SHP77 (cell line): ENCODE measurements at regions not wholly inside any gene's neighbourhood (a gene's known extent, or its start where the extent isn't known, plus 50 kb on each side); places are given as distances from the start of the nearest gene placed in this dataset.

Experiments used
- DNase-seq, 2 experiments: peaks; one replicate each; lab custom pipeline; 2025; lab: John Stamatoyannopoulos, UW

DNA sequence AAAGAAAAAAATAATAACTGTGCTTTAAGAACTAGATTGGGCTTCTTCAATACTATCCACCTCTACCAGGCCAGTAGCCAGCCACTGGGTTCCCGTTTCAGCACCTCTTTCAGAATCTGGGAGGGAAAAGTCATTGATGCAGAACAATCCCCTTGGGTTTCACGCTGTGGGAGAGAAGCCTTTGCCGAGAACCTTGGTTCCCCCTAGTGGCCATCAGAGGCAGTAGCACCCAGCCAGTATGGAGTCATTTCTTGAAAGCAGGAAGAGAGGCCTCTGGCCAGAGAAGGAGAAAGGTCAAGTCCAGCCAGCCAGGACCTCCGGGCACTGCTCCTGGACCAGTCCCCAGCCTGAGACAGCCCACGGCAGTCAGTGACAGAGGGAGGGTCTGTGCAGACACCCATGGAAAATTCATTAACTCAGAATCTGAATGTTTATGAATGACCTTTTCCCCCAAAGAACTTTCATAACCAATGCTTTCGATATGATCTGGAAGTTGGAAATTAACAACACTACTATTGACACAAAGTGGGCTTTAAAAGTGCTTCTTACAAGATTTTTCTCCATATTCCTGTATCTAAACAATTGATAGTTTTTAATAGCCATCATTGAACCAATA lies 51.2 kb upstream of the CDH5 start:
- peak; percentile 52 to 71 for DNase-seq

DNA sequence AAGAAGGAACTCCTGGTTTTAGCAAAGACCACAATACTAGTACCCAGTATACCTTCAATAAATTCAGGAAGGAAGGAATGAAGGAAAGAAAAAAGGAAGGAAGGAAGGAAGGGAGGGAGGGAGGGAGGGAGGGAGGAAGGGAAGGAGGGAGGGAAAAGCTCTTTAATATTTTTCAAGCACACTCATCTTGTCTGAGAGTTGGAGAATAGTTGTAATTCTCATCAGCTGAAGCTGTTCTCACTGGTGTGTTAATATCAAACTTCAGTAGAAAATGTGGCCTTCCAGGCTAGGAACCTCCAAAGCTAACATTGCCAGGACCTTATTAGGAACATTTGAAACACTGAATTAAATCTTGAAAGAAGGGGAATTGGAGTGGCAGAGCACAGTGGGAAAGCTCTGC lies 55.2 kb upstream of the CDH5 start:
- no peak for DNase-seq

DNA sequence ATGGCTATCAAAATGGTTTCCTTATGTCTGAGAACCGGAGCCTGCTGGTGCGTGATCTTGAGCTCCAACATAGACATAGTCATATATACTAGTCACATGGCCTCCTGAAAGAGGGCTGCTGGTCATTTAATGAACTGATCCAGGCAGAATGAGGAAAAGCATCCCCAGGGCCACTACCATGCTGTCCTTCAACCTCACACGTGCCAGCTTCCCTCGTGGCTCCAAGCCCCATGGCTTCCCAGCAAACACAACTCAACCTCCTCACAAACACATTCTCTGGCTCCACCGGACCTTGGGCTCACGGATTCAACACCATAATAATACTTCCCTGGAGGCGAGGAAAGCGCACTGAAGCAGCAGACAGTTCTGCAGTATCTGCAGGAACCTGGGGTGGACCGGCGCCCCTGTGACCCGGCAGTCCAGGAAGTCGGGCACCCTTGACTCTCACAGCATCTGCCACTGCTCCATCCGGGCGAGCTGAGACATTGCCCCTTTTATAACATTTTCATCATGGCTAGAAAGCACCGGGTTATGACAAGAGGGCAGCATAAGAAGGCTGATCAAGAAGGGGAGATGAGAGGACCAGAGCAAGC lies 57.2 kb upstream of the CDH5 start:
- no peak for DNase-seq

DNA sequence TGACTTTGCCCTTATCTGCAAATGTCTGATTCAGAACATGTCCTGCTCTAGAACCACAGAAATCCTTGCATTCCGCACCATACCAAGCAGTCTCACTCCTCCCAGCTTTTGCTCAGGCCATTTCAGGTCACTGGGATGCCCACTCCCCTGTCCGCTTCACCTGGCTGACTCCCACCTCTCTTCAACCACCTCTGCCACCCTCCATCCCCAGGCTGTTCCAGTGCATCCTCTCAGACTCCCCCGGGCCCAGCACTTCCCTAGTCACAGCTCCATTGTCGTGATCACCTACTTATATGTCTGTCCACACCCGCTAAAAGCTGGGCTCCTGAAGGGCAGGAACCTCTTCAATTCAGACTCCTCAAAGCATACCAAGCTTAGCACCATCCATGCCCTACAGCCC lies 58.4 kb upstream of the CDH5 start:
- no peak for DNase-seq

DNA sequence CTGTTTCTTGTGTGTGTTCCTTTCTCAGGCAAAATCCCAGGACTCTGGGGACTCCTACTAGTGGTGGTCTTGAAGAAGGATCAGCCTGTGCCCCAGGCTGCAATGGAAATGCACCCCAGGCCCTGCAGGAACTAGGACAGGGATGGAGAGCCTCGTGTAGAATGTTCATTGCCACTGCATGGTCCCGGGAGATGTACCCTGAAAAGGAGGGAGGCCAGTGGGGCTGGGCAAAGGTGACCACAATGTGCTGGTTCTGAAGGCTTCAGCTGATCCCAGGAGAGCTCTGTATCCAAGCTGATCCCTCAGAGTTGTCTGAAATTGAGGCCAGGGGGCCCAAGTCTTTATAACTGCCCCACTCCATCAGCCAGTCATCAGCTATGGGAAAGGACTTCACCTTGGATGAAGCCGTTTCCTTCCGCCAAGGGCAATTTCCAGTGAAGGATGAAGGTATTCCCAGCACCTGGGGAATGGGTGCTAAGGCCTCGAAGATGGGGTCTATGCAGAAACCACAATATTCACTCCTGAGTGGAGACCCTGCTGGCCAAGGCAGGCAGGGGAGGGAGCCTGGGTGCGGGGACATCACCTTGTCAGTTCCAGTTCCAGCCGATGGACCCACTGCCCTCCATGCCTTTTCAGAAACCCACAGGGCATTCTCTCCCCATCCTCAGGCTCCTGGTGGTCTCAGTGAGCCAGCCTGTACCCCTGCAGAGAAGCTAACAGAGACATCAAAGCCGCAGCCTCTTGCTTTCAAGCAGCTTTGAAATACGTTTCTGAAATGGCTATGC lies 59.9 kb upstream of the CDH5 start:
- no peak for DNase-seq

DNA sequence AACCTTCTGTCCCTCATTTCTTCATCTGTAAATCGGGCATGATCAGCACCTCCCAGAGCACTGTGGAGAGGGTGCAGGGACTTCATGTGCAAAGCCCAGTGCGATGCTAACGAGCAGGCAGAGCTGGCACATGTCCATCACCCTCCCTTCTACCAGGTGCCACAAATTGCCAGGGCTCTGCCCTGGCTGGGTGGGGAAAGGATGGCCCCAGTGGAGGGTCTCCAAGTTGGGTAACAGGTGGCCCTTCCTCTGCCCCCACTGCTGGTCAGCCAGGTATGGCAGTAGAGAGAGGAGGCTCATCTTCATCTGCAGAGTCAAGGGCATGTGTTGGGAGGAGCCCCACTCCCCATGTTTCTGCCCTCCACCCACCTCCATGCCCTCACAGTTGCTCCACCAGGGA lies 61.5 kb upstream of the CDH5 start:
- DNase-seq: no peak

DNA sequence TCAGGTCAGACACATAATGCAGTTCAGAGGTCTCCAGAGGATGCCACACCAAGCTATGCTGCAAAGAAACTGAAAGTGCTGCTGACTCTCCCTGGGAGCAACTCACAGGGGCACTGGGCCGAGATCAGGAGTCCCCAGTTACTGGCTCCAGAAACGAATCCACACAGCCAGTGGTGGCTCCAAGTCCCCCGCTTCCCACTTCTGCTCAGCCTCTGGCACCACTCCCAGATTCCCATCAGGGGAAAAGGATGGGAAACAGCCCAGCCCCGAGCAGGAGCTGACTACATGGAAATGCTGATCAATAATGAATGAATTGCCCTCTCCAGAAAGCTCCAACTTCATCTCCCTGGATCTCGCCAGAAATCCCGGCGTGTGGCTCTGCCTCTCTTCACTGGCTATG lies 62.3 kb upstream of the CDH5 start:
- DNase-seq: no peak

DNA sequence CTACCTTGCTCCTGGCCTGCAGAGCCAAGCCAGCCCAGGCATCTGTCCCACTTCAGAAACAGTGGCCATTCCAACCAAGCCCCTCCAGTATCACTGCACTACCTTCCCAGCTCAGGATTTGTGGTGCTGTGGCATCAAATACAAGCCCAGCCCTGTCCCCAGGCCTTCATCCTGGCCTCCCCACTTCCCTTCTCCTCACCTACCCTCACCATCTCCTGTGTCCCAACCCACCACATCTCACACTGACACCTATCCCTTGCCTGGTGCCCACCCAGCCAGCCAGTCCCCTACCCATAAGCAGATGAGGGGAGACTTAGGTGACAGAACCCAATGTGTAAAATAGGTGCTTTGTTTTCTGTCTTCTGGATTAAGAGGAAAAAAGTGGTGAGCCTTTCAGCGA lies 66.0 kb upstream of the CDH5 start:
- DNase-seq: no peak

DNA sequence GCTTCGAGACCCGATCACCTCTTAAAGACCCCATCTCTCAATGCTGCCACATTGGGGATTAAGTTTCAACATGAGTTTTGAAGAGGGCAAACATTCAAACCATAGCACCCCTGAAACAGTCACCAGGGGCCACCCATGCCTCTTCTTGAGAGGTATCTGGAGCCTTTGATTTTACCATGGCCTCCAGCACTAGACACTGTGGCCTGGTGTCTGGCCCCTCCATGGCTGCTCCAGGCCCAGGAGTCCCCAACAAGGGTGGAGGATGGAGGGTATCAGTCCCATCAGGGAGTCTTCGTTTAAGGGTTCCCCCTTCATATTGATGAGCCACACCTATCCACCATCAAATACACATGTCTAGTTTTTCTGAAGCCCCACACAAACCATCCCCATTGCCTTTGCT lies 66.5 kb upstream of the CDH5 start:
- DNase-seq: no peak

DNA sequence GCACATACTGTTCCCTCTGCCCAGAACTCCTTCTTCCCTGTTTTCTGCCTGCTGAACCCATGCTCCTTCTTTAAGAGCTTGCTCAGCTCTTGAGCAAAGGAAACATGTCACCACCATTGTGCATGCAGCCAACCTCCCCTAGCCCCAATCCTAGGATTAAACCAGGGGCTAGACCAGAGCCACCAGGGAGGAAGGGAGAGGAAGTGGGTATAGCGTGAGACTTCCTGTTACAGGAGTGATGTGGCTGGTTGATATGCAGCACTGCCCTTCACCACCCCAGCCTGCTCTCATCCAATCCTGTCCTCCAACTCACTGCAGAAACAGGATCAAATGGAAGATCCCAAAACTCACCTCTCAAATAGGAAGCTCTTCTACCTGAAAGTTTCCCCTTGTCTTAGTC lies 67.1 kb upstream of the CDH5 start:
- no peak for DNase-seq

DNA sequence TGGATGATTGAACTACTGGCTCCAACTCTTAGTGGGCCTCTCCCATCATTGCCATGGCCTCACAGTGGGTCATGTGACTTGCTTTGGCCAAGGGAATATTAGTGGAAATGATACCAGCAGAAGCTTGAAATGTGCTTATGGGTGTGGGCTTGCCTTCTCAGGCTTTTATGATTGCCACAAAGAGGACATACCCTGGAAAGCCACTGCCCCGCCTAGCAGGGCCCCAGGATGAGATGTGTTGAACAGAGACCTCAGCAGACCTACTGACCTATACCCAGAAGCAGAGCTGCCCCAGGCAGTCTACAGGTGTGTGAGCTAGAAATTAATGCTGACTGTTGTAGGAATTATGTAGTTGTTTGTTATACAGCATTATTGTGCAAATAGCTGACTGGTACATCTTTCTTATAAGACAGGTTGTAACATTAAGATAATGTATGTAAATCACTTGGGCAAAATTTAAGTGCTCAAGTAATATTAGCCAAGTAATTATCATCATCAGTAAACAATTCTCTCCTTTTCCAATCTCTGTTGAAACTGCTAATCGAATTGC lies 67.8 kb upstream of the CDH5 start:
- DNase-seq: no peak

DNA sequence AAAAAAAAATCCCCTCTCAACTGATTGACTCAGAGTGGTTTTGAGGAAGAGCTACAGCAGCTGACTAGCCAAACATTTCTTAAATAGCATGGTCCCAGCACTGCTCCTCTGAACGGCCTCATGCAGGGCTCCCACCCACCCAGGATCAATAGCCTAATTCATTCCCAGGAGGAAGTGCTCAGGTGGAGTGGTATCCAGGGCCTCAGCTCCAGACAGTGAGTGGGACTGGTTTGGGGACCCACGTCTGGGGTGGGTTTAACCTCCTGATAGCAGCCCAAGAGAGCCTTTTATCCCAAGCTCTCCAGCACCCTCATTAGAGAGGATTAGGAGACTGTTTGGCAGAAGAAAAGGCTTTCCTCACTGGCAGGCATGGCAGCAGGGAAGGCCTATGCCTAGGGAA lies 68.5 kb upstream of the CDH5 start:
- DNase-seq: no peak

DNA sequence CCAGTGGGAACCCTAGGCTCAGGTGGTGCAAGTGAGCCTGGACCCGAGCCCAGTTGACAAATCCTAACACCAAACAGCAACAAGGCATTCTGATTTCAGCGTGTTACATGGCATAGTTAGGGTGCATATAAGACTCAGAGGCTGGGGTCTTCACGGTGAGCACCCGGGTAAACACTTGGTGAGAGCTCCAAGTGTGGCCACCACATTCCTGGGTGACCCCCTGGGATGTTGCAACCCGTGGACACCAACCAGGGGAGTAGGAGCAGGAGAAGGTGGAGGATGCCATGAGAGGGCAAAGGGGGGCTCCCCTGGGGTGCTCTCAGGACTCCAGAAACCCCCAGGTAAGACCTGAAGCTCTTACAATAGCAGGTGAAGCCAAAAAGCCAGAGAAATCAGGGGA lies 69.9 kb upstream of the CDH5 start:
- DNase-seq: no peak

DNA sequence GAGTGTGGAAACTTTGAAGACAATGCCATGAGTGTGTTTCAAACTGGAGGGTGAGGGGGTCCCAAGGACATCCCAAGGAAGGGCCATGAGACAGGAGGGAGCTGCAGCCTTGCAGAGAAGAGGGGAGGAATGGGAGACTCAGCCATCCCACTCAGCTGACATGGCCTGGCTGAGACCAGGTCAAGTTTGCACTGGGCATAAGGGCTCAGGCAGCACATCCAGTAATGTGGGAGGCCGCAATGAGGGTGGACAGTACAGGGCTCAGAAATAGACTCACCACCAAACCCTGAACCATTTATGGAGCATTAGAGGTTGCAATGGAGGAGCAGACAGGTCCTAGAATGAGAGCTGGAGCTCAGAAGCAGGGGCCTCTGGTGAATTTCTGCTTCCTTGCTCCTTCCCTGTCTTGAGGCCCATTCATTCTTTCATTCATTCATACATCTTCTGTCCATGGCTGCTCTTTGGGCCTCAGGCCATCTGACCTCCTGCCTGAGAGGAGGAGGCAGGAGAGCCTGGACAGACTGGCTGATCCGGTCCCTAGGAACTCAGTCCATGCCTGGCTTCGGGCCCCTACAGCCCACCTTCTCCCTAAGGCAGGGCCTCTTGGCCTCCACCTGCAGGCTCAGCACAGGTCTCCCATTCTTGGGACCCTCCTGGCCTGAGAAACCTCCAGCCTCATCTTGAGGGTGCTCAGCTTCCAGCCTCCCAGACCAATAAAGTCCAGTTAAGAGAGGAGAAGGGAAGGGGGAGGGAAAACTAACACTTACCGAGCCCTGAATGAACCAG lies 70.5 kb upstream of the CDH5 start:
- no peak for DNase-seq

DNA sequence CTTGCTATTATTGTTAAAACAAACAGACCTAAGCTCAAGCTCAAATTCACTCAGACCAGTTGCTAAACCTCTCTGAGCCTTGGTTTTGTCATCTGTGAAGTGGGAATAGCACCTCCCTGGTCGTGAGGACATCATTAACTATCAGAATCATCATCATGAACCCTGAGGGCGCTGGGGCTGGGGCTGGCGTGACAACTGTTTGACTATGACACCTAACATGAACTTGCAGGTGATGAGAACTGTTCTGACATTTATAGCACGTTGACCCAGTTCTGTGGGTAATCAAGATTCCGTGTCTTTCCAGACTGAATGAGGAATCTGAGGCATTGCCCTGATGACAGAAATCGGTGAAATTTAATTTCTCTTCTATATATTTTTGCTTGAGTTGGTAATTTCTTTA lies 71.3 kb upstream of the CDH5 start:
- no peak for DNase-seq

DNA sequence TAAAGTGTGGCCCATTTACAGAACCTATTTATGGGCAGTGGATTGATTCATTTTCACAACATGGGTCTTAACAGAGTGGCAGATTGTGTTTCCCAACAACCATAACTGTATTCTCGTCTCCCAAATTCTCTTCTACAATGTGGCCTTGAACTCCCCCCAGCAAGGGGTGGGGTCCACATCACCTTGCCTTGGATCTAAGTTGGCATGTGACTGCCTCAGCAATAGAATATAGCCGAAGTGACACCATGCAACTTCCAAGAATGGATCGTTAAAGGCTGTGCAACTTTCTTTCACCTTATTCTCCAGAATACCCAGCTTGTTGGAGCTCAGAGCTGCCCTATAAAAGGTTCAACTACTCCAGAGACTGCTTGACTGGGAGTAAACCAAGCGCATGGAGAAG lies 72.0 kb upstream of the CDH5 start:
- no peak for DNase-seq

DNA sequence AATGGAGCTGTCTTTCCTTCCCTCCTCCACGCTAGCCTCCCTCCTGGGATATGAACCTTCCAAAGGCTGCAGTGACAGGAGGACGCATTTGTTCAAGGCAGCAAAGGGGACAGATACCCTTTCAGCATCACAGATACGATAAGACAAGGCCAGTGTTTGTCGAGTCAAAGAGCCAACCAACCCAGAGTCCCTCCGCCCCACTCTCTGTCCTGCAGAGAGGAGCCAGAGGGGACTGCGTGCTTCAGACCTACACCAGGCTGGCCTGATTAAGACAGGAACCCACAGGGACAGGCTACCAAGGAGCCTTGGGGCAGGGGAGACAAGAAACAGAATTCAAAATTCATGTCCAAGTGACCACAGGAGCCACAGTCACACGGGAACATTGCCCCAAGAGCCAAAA lies 72.6 kb upstream of the CDH5 start:
- DNase-seq: no peak

DNA sequence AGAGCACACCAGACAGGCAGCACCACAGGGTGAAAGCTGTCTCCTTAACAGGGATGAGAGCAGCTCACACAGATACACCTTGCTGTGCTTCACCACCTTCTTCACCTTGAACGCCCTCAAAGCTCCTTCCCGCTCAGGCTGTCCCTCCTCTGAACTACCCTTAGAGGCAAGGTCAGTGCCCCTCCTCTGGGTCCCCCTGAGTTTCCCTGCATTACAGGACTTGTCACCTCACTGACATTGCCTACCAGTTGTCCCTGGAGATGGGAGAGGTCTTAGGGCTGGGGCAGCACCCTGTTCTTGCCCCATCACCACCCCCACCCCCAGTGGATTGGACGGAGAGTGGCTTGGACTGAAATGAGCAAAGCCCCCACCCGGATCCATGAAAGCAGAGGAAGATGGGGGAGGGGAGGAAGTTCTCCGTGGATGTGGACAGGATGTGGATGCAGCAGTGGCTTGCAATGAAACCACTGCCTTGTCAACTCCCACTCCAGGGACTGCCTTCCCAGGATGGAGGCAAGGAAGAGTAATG lies 73.2 kb upstream of the CDH5 start:
- DNase-seq: no peak

DNA sequence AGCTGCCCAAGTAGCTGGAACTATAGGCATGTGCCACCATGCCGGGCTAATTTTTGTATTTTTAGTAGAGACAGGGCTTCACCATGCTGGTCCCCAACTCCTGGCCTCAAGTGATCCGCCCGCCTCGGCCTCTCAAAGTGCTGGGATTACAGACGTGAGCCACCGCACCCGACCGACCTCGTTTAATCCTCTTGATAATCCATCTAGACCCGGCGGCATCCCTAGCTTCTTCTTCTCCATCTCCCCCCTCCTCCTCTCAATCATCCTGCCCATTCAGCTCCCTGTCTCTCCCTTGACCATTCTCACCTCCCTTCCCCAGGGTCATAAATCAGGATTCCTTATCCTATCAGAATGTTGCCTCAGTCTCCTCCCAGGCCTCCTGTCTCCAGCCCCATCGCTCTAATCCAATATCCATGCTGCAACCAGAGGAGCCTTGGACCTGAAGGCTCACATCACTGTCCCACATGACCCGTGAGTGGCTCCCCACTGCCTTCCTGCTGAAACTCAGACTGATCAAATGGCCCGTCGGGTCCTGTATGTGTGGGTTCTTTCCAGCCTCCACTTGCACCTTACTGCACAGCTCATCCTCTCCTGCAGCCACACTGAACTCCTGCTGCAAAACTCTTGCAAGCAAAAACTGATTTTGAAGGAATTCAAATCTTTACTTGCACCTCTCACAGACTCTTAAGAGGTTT lies 74.1 kb upstream of the CDH5 start:
- no peak for DNase-seq

DNA sequence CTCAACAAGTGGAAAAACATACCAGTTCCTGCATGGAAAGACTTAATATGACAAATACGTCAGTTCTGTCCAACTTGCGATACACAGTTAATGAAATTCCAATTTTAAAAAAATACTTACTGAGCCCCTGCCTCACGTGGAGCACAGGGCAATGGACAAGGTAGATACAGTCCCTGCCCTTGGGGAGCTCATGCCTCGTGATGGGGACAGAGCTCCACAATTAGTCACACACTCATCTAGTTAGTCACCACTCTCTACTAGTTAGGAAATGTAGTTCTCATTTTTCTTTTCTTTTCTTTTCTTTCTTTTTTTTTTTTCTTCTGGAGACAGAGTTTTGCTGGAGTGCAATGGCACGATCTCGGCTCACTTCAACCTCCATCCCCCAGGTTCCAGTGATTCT lies 74.7 kb upstream of the CDH5 start:
- DNase-seq: no peak

DNA sequence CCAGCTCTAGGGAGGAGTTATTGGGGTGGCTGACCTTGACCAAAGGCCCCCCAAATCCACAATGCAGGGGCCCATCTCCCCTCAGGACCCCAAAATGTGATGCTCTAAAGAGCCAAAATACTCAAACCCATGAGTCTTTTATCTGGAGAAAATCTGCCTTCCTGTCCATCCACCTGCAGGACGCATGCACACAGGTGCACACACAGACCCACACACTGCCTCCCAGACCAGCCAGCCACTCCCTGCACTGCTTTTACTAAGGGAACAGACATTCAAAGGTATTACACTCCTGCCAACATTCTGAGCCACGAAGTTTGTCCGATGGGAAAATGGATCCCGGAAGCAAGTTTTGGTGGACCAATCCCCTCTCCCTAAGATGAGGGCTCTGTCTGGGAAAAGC lies 76.1 kb upstream of the CDH5 start:
- DNase-seq: no peak

DNA sequence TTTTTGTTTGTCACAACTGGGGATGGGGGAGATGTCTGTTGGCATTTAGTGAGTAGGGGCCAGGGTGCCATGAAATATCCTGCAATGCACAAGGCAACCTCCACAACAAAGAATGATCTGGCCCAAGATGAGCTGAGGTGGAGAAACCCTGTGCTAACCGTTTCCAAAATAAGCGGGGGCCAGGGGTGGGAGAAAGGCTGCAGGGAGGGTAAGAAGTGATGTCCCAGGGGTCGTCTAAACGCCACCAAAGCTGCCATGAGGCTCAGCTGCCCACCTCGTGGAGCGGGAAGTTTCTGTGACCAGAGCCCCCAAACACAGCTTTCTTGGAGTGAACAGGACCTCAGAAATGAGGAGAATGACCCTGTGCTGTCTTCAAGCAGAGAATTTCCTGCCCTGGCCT lies 76.5 kb upstream of the CDH5 start:
- DNase-seq: no peak
